H9 (cell line): ENCODE measurements at regions not wholly inside any gene's neighbourhood (a gene's known extent, or its start where the extent isn't known, plus 50 kb on each side); places are given as distances from the start of the nearest gene placed in this dataset.

ENCODE experiments used
- DNase-seq: peaks from one replicate; pipeline ENCODE4 v3.0.0-alpha.2; 2017
- H2AFZ ChIP-seq: one replicate; pipeline ENCODE4 v1.6.1; 2013; ENCODE audit warnings: mild to moderate bottlenecking, low read length, control low read depth, moderate library complexity
- H2AK5ac ChIP-seq: 2 replicates; pipeline ENCODE4 v1.6.1; 2013; ENCODE audit warnings: low read length, control low read depth, mixed read lengths; ENCODE audit not compliant: insufficient read length
- H2BK120ac ChIP-seq: one replicate; pipeline ENCODE4 v1.6.1; 2013; ENCODE audit warnings: low read depth, mild to moderate bottlenecking, low read length, control low read depth, inconsistent platforms; ENCODE audit not compliant: poor library complexity, severe bottlenecking
- H2BK12ac ChIP-seq: 2 replicates; pipeline ENCODE4 v1.6.1; 2013; ENCODE audit warnings: low read length, control low read depth, mixed read lengths, low read depth; ENCODE audit not compliant: insufficient read length
- H2BK15ac ChIP-seq: 2 replicates; pipeline ENCODE4 v1.6.1; 2013; ENCODE audit warnings: low read depth, low read length, control low read depth
- H2BK20ac ChIP-seq: one replicate; pipeline ENCODE4 v1.6.1; 2013; ENCODE audit warnings: low read depth, mild to moderate bottlenecking, low read length, control low read depth, inconsistent platforms; ENCODE audit not compliant: poor library complexity, severe bottlenecking
- H2BK5ac ChIP-seq: 2 replicates; pipeline ENCODE4 v1.6.1; 2013; ENCODE audit warnings: low read length, control low read depth, mixed read lengths; ENCODE audit not compliant: insufficient read length
- H3K14ac ChIP-seq: 2 replicates; pipeline ENCODE4 v1.6.1; 2013; ENCODE audit warnings: low read length, control low read depth; ENCODE audit not compliant: insufficient read depth
- H3K18ac ChIP-seq: 2 replicates; pipeline ENCODE4 v1.6.1; 2013; ENCODE audit warnings: low read depth, mild to moderate bottlenecking, mixed read lengths, low read length, control low read depth; ENCODE audit not compliant: insufficient read length
- H3K23ac ChIP-seq: 2 replicates; pipeline ENCODE4 v1.6.1; 2013; ENCODE audit warnings: low read length, control low read depth, mixed read lengths, low read depth; ENCODE audit not compliant: insufficient read length
- H3K23me2 ChIP-seq: 2 replicates; pipeline ENCODE4 v1.6.1; 2013; ENCODE audit warnings: low read depth, mild to moderate bottlenecking, mixed read lengths, low read length, control low read depth; ENCODE audit not compliant: insufficient read length, poor library complexity, severe bottlenecking
- H3K27ac ChIP-seq: 2 replicates; pipeline ENCODE4 v1.5.1; 2013; ENCODE audit warnings: low read length, control low read depth, mixed read lengths, low read depth; ENCODE audit not compliant: insufficient read length
- H3K27me3 ChIP-seq: 2 replicates; pipeline ENCODE4 v1.6.1; 2013; ENCODE audit warnings: low read length, control low read depth, inconsistent platforms; ENCODE audit not compliant: insufficient read depth
- H3K4ac ChIP-seq: 2 replicates; pipeline ENCODE4 v1.6.1; 2013; ENCODE audit warnings: low read depth, mild to moderate bottlenecking, control low read depth, inconsistent platforms, low read length, moderate library complexity
- H3K4me1 ChIP-seq: 2 replicates; pipeline ENCODE4 v1.6.1; 2013; ENCODE audit warnings: low read length, control low read depth, inconsistent platforms; ENCODE audit not compliant: insufficient read depth
- H3K4me2 ChIP-seq: 2 replicates; pipeline ENCODE4 v1.6.1; 2013; ENCODE audit warnings: low read length, control low read depth, mixed read lengths; ENCODE audit not compliant: insufficient read length, insufficient read depth
- H3K56ac ChIP-seq: 2 replicates; pipeline ENCODE4 v1.6.1; 2013; ENCODE audit warnings: low read depth, mild to moderate bottlenecking, mixed read lengths, low read length, control low read depth; ENCODE audit not compliant: insufficient read length
- H3K79me1 ChIP-seq: 2 replicates; pipeline ENCODE4 v1.6.1; 2013; ENCODE audit warnings: low read depth, mild to moderate bottlenecking, moderate library complexity, low read length, control low read depth, inconsistent platforms; ENCODE audit not compliant: insufficient read depth, poor library complexity, severe bottlenecking
- H3K79me2 ChIP-seq: 2 replicates; pipeline ENCODE4 v1.6.1; 2013; ENCODE audit warnings: low read length, control low read depth, inconsistent platforms; ENCODE audit not compliant: insufficient read depth
- H3K9ac ChIP-seq: 2 replicates; pipeline ENCODE4 v1.6.1; 2013; ENCODE audit warnings: low read length, control low read depth, mixed read lengths; ENCODE audit not compliant: insufficient read length; ENCODE audit errors: extremely low read depth
- H3K9me3 ChIP-seq: one replicate; pipeline ENCODE4 v1.6.1; 2013; ENCODE audit warnings: low read depth, low read length, inconsistent platforms; ENCODE audit not compliant: control insufficient read depth
- H3T11ph ChIP-seq: one replicate; pipeline ENCODE4 v1.6.1; 2013; ENCODE audit warnings: mild to moderate bottlenecking, low read length, control low read depth, inconsistent platforms
- H4K20me1 ChIP-seq: one replicate; pipeline ENCODE4 v1.6.1; 2013; ENCODE audit not compliant: control insufficient read depth, insufficient read length, insufficient read depth
- H4K5ac ChIP-seq: 2 replicates; pipeline ENCODE4 v1.6.1; 2013; ENCODE audit warnings: low read depth, mild to moderate bottlenecking, mixed read lengths, low read length, control low read depth; ENCODE audit not compliant: insufficient read length
- H4K8ac ChIP-seq: replicated peaks from 2 replicates; pipeline ENCODE4 v1.6.1; 2013; ENCODE audit warnings: low read length, control low read depth, mixed read lengths, low read depth; ENCODE audit not compliant: insufficient read length
- H4K91ac ChIP-seq: 2 replicates; pipeline ENCODE4 v1.6.1; 2013; ENCODE audit warnings: low read depth, mild to moderate bottlenecking, moderate library complexity, mixed read lengths, low read length, control low read depth; ENCODE audit not compliant: insufficient read length
- H3K27ac Mint-ChIP-seq, 3 experiments: 2 replicates in 2 of 3; 3 replicates in 1 of 3; pipeline ENCODE4 v1.8.0; 2020 to 2021; ENCODE audit warnings: mixed read lengths in 3 of 3, mild to moderate bottlenecking in 1 of 3, moderate library complexity in 1 of 3
- H3K27me3 Mint-ChIP-seq: 2 replicates; pipeline ENCODE4 v1.8.0; 2021; ENCODE audit warnings: low read depth, mild to moderate bottlenecking, moderate library complexity, mixed read lengths
- H3K36me3 Mint-ChIP-seq, 3 experiments: 2 replicates in 2 of 3; 3 replicates in 1 of 3; pipeline ENCODE4 v1.8.0; 2020 to 2021; ENCODE audit warnings: low read depth in 3 of 3, mixed read lengths in 3 of 3; ENCODE audit not compliant: insufficient read depth in 1 of 3
- H3K4me1 Mint-ChIP-seq, 2 experiments: 2 replicates each; pipeline ENCODE4 v1.8.0; 2020; ENCODE audit warnings: mixed read lengths in 2 of 2
- H3K4me3 Mint-ChIP-seq, 2 experiments: 2 replicates in 1 of 2; 3 replicates in 1 of 2; pipeline ENCODE4 v1.8.0; 2020 to 2021; ENCODE audit warnings: mild to moderate bottlenecking in 2 of 2, mixed read lengths in 2 of 2, moderate library complexity in 1 of 2
- H3K9me3 Mint-ChIP-seq, 2 experiments: 2 replicates in 1 of 2; 3 replicates in 1 of 2; pipeline ENCODE4 v1.8.0; 2020; ENCODE audit warnings: mild to moderate bottlenecking in 2 of 2, mixed read lengths in 2 of 2, moderate library complexity in 1 of 2
- WGBS: extraction: QIAGEN DNeasy Blood & Tissue Kit; methylation state at CpG from one replicate; pipeline ENCODE4 v1.1.7; 2013; ENCODE audit warnings: missing lambda C conversion rate, low lambda C conversion rate, mixed read lengths; ENCODE audit not compliant: insufficient read length; ENCODE audit errors: extremely low coverage; 5-methylcytosine and 5-hydroxymethylcytosine counted together
- TF ChIP-seq, protein P1 (sequence below): fragments of 200-600 bp; sonication (generic); conservative IDR thresholded peaks from 3 replicates; pipeline ENCODE4 v1.8.0; 2021; ENCODE audit warnings: antibody characterized with exemption, mild to moderate bottlenecking

DNA sequence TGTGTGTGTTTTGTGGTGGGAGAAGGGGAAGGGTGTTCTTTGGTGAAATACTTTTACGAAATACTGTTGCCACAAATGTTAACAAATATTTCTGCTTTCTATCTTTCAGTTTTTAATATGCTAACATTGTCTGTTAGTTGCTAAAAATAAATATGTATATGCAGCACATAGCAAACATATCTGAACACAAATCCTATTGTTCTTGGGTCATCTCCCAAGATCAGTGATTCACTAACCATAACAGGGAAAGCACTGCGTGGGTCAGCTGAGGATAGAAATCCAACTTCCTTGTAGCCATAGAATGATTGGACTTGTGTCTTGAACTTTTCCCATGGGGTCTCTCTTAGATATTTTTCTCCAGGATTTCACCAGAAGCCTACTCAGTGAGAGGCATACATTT is 250.3 kb upstream of the FAM47A start:
- TF ChIP-seq, protein P1, sequence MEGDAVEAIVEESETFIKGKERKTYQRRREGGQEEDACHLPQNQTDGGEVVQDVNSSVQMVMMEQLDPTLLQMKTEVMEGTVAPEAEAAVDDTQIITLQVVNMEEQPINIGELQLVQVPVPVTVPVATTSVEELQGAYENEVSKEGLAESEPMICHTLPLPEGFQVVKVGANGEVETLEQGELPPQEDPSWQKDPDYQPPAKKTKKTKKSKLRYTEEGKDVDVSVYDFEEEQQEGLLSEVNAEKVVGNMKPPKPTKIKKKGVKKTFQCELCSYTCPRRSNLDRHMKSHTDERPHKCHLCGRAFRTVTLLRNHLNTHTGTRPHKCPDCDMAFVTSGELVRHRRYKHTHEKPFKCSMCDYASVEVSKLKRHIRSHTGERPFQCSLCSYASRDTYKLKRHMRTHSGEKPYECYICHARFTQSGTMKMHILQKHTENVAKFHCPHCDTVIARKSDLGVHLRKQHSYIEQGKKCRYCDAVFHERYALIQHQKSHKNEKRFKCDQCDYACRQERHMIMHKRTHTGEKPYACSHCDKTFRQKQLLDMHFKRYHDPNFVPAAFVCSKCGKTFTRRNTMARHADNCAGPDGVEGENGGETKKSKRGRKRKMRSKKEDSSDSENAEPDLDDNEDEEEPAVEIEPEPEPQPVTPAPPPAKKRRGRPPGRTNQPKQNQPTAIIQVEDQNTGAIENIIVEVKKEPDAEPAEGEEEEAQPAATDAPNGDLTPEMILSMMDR, result no peak
- Histone ChIP-seq H2BK20ac (no peak overlapping the region), H3K27ac (no peak overlapping the region), H3K9me3 (no peaks in the 10 kb centered on the region), H3K23ac (no peak overlapping the region), H2AK5ac (no peak overlapping the region), H3K18ac (no peak overlapping the region), H2BK15ac (no peak overlapping the region), H3T11ph (no peak overlapping the region), H4K91ac (no peak overlapping the region), H3K4me1 (no peaks in the 10 kb centered on the region), H3K56ac (no peak overlapping the region), H2BK12ac (no peak overlapping the region), H3K79me2 (no peaks in the 10 kb centered on the region), H3K9ac (no peak overlapping the region), H4K20me1 (no peaks in the 10 kb centered on the region), H4K5ac (no peak overlapping the region), H2AFZ (no peak overlapping the region), H3K4me2 (no peak overlapping the region), H4K8ac (no peak overlapping the region), H3K23me2 (no peaks in the 10 kb centered on the region), H2BK120ac (no peak overlapping the region), H3K14ac (no peak overlapping the region), H3K27me3 (no peaks in the 10 kb centered on the region), H3K79me1 (no peaks in the 10 kb centered on the region), H3K4ac (no peak overlapping the region), H2BK5ac (no peak overlapping the region)
- H3K4me3 Mint-ChIP-seq, result no peak overlapping the region
- peaks cover 3 to 34% of the 10 kb centered on the region in 2 experiments; a peak in 4 of 5 replicates for H3K9me3 Mint-ChIP-seq
- peaks cover 0 to 2% of the 10 kb centered on the region in 2 experiments; a peak in 1 of 4 replicates for H3K4me1 Mint-ChIP-seq
- H3K27ac Mint-ChIP-seq, result no peak overlapping the region
- no peak for DNase-seq
- WGBS, result no CpG with 5 or more reads among the region's 2 CpGs
- H3K36me3 Mint-ChIP-seq, result no peaks in the 10 kb centered on the region
- no peaks in the 10 kb centered on the region for H3K27me3 Mint-ChIP-seq
